HG03060 (cell line): ENCODE measurements at regions not wholly inside any gene's neighbourhood (a gene's known extent, or its start where the extent isn't known, plus 50 kb on each side); places are given as distances from the start of the nearest gene placed in this dataset.

Experiments used
- ATAC-seq: cut with Tn5 transposase; IDR thresholded peaks from one replicate; pipeline ENCODE4 v1.9.1; 2021; ENCODE audit warnings: low read depth, moderate number of reproducible peaks; ENCODE audit not compliant: unreplicated experiment

- no peak for ATAC-seq
These were observed 422.9 kb downstream of the DTHD1 start for GRCh38 chr4:36704289-36704688.

GRCh38 chr4:36709991-36710390, 428.6 kb downstream of the DTHD1 start:
- ATAC-seq, result no peak

GRCh38 chr4:36712013-36712412, 430.6 kb downstream of the DTHD1 start:
- no peak for ATAC-seq

- ATAC-seq, result no peak
These were observed 435.5 kb downstream of the DTHD1 start for GRCh38 chr4:36716874-36717273.

GRCh38 chr4:36719425-36719824, 438.0 kb downstream of the DTHD1 start:
- ATAC-seq, result no peak

- ATAC-seq, result no peak
These were observed 441.6 kb downstream of the DTHD1 start for GRCh38 chr4:36722986-36723385.

GRCh38 chr4:36734334-36734733, 452.9 kb downstream of the DTHD1 start:
- no peak for ATAC-seq

GRCh38 chr4:36737691-36738090, 456.3 kb downstream of the DTHD1 start:
- no peak for ATAC-seq

GRCh38 chr4:36740796-36741310, 459.4 kb downstream of the DTHD1 start:
- no peak for ATAC-seq

- no peak for ATAC-seq
These were observed 466.1 kb downstream of the DTHD1 start for GRCh38 chr4:36747277-36748129.

GRCh38 chr4:36753048-36753447, 471.6 kb downstream of the DTHD1 start:
- ATAC-seq, result no peak

- no peak for ATAC-seq
These were observed 476.3 kb downstream of the DTHD1 start for GRCh38 chr4:36757580-36758311.

GRCh38 chr4:36758312-36759178, 477.1 kb downstream of the DTHD1 start:
- no peak for ATAC-seq

GRCh38 chr4:36761607-36762006, 480.2 kb downstream of the DTHD1 start:
- no peak for ATAC-seq

GRCh38 chr4:36763814-36764213, 480.7 kb upstream of the NWD2 start:
- no peak for ATAC-seq

GRCh38 chr4:36767596-36767995, 476.9 kb upstream of the NWD2 start:
- no peak for ATAC-seq

GRCh38 chr4:36771411-36772153, 473.0 kb upstream of the NWD2 start:
- no peak for ATAC-seq

GRCh38 chr4:36772154-36772516, 472.4 kb upstream of the NWD2 start:
- ATAC-seq, result no peak

- ATAC-seq, result no peak
These were observed 471.1 kb upstream of the NWD2 start for GRCh38 chr4:36773467-36773866.

- ATAC-seq, result no peak
These were observed 469.0 kb upstream of the NWD2 start for GRCh38 chr4:36775544-36775943.
